Stomach (tissue), 8 donors: ENCODE measurements at regions not wholly inside any gene's neighbourhood (a gene's known extent, or its start where the extent isn't known, plus 50 kb on each side); places are given as distances from the start of the nearest gene placed in this dataset.

Experiments used
- DNase-seq, 2 donors: peaks; one replicate each; pipeline versions ENCODE4 v3.0.0 to v3.0.0-alpha.2; 2013 to 2019
- H3K27ac ChIP-seq, 5 donors: fragments of 200-600 bp in 4 of 5; sonication (generic) in 4 of 5; one replicate each; pipeline ENCODE4 v1.5.1; 2013 to 2019; ENCODE audit warnings: mild to moderate bottlenecking in 1 of 5, moderate library complexity in 1 of 5
- H3K27me3 ChIP-seq, 3 donors: fragments of 200-600 bp; sonication (generic); one replicate each; pipeline ENCODE4 v1.5.1; 2017 to 2019; ENCODE audit warnings: mixed run types in 1 of 3
- H3K36me3 ChIP-seq, 4 donors: fragments of 200-600 bp; sonication (generic); 1 replicate in 3 of 4; 2 replicates in 1 of 4; pipeline ENCODE4 v1.5.1; 2016 to 2019
- H3K4me1 ChIP-seq, 4 donors: fragments of 200-600 bp; sonication (generic); one replicate each; pipeline ENCODE4 v1.5.1; 2016 to 2019
- H3K4me3 ChIP-seq, 4 donors: fragments of 200-600 bp; sonication (generic) in 3 of 4; one replicate each; pipeline ENCODE4 v1.5.1; 2016 to 2019; ENCODE audit warnings: mild to moderate bottlenecking in 1 of 4
- H3K9me3 ChIP-seq, 4 donors: fragments of 200-600 bp; sonication (generic); one replicate each; pipeline ENCODE4 v1.5.1; 2016 to 2019
- CTCF ChIP-seq, 7 experiments: fragments of 450-650 bp in 4 of 7; fragments of 200-600 bp in 3 of 7; sonication (generic) in 3 of 7; IDR thresholded peaks; one replicate each; pipeline ENCODE4 v1.5.1; 2016 to 2019; ENCODE audit warnings: antibody characterized with exemption in 7 of 7, control low read depth in 2 of 7, mild to moderate bottlenecking in 1 of 7
- EP300 ChIP-seq: sonication (generic); formaldehyde crosslinking; IDR thresholded peaks from one replicate; pipeline ENCODE4 v1.6.1; 2017; ENCODE audit warnings: antibody characterized with exemption
- POLR2A ChIP-seq, 4 donors: fragments of 450-650 bp; IDR thresholded peaks; one replicate each; pipeline ENCODE4 v1.6.1; 2016; ENCODE audit warnings: antibody characterized with exemption in 4 of 4, control low read depth in 2 of 4, mild to moderate bottlenecking in 1 of 4, moderate library complexity in 1 of 4
- POLR2AphosphoS5 ChIP-seq, 3 donors: sonication (generic); formaldehyde crosslinking; IDR thresholded peaks; one replicate each; pipeline ENCODE4 v1.6.1; 2016; ENCODE audit warnings: antibody characterized with exemption in 3 of 3
- WGBS, 5 donors: extraction: QIAGEN DNeasy Blood & Tissue Kit in 3 of 5; methylation state at CpG; one replicate each; pipeline versions ENCODE4 v1.1.5 to v1.1.7; 2013 to 2018; 5-methylcytosine and 5-hydroxymethylcytosine counted together
- intact Hi-C: fragments of 100-400 bp; cut with DNase I; formaldehyde crosslinking; loops from one replicate; pipeline ENCODE4 v1.15.1; 2023; ENCODE audit warnings: low total_unique reads
- donor health status: healthy with polysubstance abuse.
- donor health status: Bipolar disorder and iron deficiency.
- donor health status: healthy.

GRCh38 chr10:62741996-62742395 is 62.5 kb upstream of the ADO start:
- no peaks in the 10 kb centered on the region for H3K27me3 ChIP-seq
- H3K4me3 ChIP-seq: no peak overlapping the region
- peaks cover 0 to 8% (median 0%) of the 10 kb centered on the region in 4 donors for H3K4me1 ChIP-seq
- no peak overlapping the region for H3K27ac ChIP-seq
- DNase-seq: no peak
- 78 to 89% (median 87%) methylated on average over 7 of the region's 7 CpGs for WGBS, 5 donors
- no peaks in the 10 kb centered on the region for H3K9me3 ChIP-seq
- no peaks in the 10 kb centered on the region for H3K36me3 ChIP-seq
- intact Hi-C loops: no loop called here
- TF ChIP-seq POLR2AphosphoS5 (IDR thresholded peaks at IDR 0.05) (no peak), EP300 (no peak), POLR2A (IDR thresholded peaks at IDR 0.05) (no peak), CTCF (IDR thresholded peaks at IDR 0.05) (no peak)

GRCh38 chr10:62742536-62743061 is 61.9 kb upstream of the ADO start:
- WGBS, 5 donors: 59 to 71% (median 64%) methylated on average over 6 of the region's 6 CpGs
- Histone ChIP-seq H3K4me1 (peaks cover 0 to 8% (median 0%) of the 10 kb centered on the region in 4 donors), H3K9me3 (no peaks in the 10 kb centered on the region), H3K4me3 (no peak overlapping the region), H3K27me3 (no peaks in the 10 kb centered on the region), H3K27ac (no peak overlapping the region), H3K36me3 (no peaks in the 10 kb centered on the region)
- TF ChIP-seq CTCF (IDR thresholded peaks at IDR 0.05) (no peak), EP300 (no peak)
- peak in 1 of 2 donors; percentile 24 for DNase-seq
- intact Hi-C loops: no loop called here

GRCh38 chr10:62744136-62744535 is 60.4 kb upstream of the ADO start:
- no peaks in the 10 kb centered on the region for H3K27me3 ChIP-seq
- intact Hi-C loops: no loop called here
- WGBS, 5 donors: 49 to 79% (median 72%) methylated on average over 3 of the region's 3 CpGs
- H3K4me1 ChIP-seq: peaks cover 0 to 8% (median 0%) of the 10 kb centered on the region in 4 donors
- no peak overlapping the region for H3K27ac ChIP-seq
- H3K4me3 ChIP-seq: no peak overlapping the region
- no peaks in the 10 kb centered on the region for H3K36me3 ChIP-seq
- H3K9me3 ChIP-seq: no peaks in the 10 kb centered on the region
- TF ChIP-seq POLR2A (IDR thresholded peaks at IDR 0.05) (no peak), EP300 (no peak), CTCF (IDR thresholded peaks at IDR 0.05) (no peak)
- DNase-seq: no peak

- WGBS, 5 donors: 80 to 95% (median 88%) methylated on average over 2 of the region's 2 CpGs
- Histone ChIP-seq H3K36me3 (no peaks in the 10 kb centered on the region), H3K4me1 (peaks cover 0 to 8% (median 0%) of the 10 kb centered on the region in 4 donors), H3K9me3 (no peaks in the 10 kb centered on the region), H3K4me3 (no peak overlapping the region), H3K27ac (no peak overlapping the region), H3K27me3 (no peaks in the 10 kb centered on the region)
- no peak for TF ChIP-seq EP300
- TF ChIP-seq CTCF (IDR thresholded peaks at IDR 0.05): no peak
- no peak for TF ChIP-seq POLR2A (IDR thresholded peaks at IDR 0.05)
- no peak for TF ChIP-seq POLR2AphosphoS5 (IDR thresholded peaks at IDR 0.05)
- DNase-seq: no peak
- intact Hi-C loops: no loop called here
These were observed 58.9 kb upstream of the ADO start for GRCh38 chr10:62745581-62745980.
